Activated CD8-positive, alpha-beta memory T cell treated with anti-CD3 and anti-CD28 coated beads for 36 hours (primary cell): ENCODE measurements at regions not wholly inside any gene's neighbourhood (a gene's known extent, or its start where the extent isn't known, plus 50 kb on each side); places are given as distances from the start of the nearest gene placed in this dataset.
"Not testable (repeated sequence)": the region's sequence is repeated elsewhere in the genome, so short reads cannot be mapped to it uniquely, and the experiment has no call there.

Experiments used
- CTCF ChIA-PET: fragments of 350-600 bp; sonication (Branson Sonifier 250); formaldehyde crosslinking; loops from one replicate; lab custom pipeline; 2021; ENCODE audit warnings: antibody characterized with exemption; lab: Charles Lee
- POLR2A ChIA-PET: fragments of 350-600 bp; sonication (Branson Sonifier 250); formaldehyde crosslinking; loops from one replicate; lab custom pipeline; 2021; ENCODE audit warnings: antibody characterized with exemption; lab: Charles Lee

DNA sequence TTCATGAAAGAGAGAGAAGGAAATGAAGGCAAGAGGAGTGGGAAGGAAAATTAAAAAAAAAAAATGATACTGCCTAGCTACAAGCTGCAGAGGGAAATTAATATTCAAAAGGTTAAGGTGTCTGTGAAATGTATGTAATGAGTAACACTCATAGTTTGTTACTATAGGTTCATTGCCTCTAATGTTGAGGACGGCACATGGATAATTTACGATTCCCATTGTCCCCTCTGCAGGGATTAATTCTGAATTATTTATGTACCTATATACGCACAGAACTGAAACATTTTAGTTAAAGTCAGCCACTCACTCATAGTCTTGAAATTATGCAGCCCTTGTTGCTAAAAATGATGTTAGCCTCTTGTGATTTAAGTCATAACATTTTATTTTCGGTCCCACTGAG lies 869.1 kb downstream of the NR2F1-AS1 start:
- ChIA-PET POLR2A (no interaction called here), CTCF (no interaction called here)

DNA sequence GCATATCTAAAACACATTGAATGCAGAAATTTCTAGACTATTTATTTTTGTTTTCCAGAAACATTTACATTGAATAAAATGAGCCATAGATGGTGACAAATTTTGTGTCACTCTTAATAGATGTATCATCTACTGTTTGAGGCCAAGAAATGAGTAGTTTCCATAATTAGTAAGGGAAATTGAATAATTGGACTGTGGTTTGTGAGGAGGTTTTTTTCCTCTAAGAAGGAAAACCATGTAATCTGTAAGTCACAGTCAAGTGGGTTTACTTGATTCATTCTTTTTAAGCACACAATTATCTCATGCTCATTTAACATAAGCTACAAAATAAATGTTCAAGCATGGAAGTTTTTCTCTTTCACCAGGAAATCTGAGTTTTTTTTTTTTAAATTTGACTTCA lies 876.4 kb downstream of the NR2F1-AS1 start:
- POLR2A ChIA-PET, result no interaction called here
- CTCF ChIA-PET, result no interaction called here

DNA sequence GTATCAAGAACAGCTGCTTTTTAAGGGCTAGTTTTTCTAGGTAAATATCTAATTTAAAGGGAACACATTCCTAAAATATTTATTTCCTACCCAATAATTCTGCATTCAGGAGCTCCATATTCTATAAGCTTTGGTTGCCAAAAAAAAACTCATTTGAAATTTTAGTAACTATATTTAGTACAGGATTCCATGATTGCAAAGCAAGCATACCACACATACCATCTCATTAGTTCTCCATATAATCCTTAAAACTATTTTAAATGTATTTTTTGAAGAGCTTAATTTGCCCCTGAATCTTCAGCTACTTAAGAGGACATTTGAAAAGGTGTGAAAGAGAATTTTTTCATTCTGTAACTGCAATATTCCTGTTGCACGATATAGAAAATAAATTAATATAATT lies 877.0 kb downstream of the NR2F1-AS1 start:
- ChIA-PET CTCF (interaction anchor here (1.2 kb wide), 1 partner anchor 16 kb away, joined by 3 read pairs; no protein-coding TSS in a partner anchor), POLR2A (no interaction called here)

DNA sequence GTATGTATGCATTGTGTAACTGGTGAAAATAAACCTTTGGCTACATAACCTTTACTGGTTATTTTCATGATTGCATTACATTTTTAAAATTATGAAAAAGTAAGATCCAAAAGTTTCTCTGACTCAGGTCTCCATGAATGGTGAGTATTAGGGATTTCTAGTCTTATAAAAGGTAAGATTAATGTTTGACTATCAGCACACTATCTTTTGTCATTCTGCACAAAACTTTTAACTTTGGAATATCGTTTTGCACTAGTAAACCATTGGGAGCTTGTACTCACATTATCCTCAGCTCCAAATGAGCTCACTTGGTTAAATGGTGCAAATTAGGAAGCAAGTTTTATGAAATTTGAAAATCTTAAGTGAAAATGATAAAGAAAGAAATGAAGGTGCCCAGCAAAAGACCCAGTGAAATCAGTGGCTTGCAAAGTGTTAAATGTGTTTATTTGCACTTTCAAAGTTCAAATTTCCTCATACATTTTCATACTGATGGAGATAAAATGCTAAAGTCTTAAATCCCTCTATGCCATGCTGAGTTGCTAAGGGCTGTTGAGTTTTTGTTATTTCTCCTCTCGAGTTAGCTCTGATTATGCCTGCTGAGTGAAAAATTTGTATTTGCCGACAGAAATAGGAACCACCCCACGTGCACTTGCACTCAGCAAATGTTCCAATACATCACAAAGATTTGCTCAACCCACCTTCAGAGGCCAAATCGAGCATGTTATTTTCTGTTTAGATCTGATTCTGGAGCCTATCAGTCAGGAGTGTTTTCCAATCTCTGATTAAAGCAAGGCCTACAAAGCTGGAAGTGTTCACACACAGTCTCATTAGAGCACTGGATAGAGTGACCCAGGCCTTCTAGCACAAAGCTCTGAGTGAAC lies 885.7 kb downstream of the NR2F1-AS1 start:
- ChIA-PET POLR2A (no interaction called here), CTCF (no interaction called here)

DNA sequence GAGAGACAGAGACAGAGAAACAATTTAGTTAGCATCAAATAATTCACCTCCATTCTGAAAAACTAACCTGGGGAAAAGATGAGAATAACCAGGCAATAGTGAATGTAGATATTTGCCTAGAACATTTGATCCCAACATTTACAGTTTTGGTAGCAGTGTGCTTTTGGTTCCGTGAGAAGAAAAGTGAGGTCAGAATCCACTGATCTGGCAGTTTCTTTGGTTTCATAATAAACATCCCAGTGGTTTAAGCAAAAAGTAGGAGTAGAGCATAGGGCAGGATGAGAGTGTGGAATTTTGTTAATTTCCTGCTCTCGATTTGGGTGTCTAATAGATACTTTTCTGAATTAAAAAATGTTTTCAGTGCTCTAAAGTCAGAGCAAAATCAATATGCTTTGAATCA lies 887.0 kb downstream of the NR2F1-AS1 start:
- POLR2A ChIA-PET, result no interaction called here
- CTCF ChIA-PET, result no interaction called here

- CTCF ChIA-PET, POLR2A ChIA-PET: not testable (repeated sequence)
These were observed 889.1 kb downstream of the NR2F1-AS1 start for GRCh38 chr5:92691955-92692354.

DNA sequence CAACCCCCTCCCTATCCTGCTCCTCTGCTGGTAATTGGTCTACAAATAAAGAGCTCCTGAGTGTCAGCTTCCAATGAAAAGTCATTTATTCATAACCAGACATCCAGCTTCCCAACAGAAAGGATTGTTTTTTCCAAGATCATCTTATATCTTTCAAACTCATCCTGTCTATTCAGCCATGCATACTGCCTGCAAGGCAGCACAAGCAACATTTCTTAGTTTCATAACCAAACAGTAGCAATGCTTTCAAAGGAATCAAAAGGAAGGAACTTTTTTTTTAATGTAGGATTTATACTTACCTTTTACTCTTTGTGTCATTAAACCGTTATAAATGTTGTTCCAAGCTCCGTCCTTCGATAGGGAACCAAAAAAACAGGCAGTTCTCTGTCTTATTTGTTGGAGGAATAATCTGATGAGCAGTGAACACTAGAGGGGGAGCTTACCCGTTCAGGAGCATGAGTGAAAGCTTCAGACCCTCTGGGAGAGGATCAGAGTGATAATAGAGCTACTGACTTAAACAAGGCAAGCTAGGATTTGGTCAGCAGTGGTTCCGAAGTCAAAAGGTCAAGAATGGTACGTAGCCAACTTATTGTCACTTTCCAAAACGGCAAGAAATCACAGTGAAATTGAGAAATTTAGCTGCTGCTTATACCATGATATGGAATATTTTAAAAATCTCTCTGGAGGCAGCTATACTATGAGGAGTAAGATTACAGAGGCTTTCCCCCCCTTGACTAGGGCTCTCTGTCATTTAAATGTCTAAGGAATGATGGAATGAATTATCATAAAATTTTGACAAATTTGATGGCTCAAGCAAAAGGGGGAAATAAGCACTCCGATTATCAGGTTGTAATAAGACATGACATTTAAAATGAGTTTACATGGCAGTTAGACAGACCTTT lies 892.9 kb downstream of the NR2F1-AS1 start:
- ChIA-PET CTCF (interaction anchor here (0.6 kb wide), 1 partner anchor 16 kb away, joined by 3 read pairs; no protein-coding TSS in a partner anchor), POLR2A (no interaction called here)

GRCh38 chr5:92678640-92679039 lies 902.4 kb downstream of the NR2F1-AS1 start:
- ChIA-PET POLR2A (no interaction called here), CTCF (no interaction called here)

GRCh38 chr5:92676215-92677165 lies 904.5 kb downstream of the NR2F1-AS1 start:
- ChIA-PET CTCF (no interaction called here), POLR2A (no interaction called here)

DNA sequence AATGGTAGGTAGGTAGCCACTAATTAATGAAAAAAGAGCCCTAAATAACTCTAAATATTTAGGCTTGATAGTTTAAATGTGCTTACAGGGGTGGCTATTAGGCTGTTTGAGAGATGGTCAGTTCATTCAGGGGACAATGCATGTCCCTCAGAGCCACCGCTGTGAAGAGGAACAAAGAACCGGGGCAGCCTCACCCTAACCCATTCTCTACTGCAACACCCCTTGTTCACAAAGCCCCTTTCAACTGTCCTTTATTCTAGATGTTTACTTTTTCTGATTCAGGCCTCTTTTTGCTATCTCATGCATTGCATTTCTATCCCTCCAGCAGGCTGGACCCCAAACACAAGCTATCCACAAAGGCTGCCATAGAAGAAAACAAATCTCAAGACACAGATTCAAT lies 906.7 kb downstream of the NR2F1-AS1 start:
- ChIA-PET POLR2A (no interaction called here), CTCF (no interaction called here)

GRCh38 chr5:92665506-92665905 lies 915.5 kb downstream of the NR2F1-AS1 start:
- POLR2A ChIA-PET, result no interaction called here

DNA sequence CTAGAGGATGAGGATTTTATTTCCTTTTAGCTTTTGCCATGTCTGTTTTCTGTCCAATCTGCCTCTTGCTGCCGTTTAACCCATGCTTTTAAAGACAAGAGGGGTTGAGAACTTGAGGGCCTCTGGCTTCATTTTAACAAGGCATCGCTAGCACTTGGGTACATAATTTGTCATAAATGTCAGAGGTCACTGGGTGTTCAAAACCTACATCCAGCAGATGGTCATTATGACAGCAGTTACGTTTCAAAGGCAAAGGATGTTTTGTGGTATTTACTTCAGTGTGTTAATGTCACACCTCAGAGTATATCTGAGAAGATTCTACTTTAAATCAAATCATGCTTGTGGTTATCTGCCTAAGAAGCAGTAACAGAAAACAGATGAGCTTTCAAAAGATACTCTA lies 918.3 kb downstream of the NR2F1-AS1 start:
- ChIA-PET CTCF (no interaction called here), POLR2A (interaction anchor here (0.7 kb wide), 1 partner anchor 162 kb away, joined by 3 read pairs; no protein-coding TSS in a partner anchor)

More at GRCh38 chr5:92665506-92665905, 915.5 kb downstream of the NR2F1-AS1 start:
- CTCF ChIA-PET, result no interaction called here

DNA sequence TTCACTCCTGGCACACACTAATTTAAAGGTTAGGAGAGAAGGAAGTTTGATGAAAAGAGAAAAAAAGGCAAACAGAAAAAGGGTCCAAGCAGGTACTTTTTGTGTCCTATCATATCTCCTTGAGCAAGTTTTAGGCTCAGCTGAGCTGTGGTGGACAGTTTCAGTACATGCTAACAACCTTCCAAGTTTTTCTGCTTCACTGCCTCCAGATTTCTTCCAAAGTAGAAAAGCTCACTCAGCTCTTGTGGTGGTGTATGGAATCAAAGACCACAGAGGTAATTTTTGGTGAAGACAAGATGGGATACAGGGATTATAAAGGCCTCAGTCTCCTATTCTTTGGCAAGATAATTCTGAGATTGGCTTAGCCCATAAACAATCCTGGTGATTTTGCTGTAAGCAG lies 921.8 kb downstream of the NR2F1-AS1 start:
- POLR2A ChIA-PET, result no interaction called here

GRCh38 chr5:92654601-92655000 lies 926.4 kb downstream of the NR2F1-AS1 start:
- POLR2A ChIA-PET, CTCF ChIA-PET: not testable (repeated sequence)

More for the DNA sequence above, 921.8 kb downstream of the NR2F1-AS1 start:
- CTCF ChIA-PET, result no interaction called here

DNA sequence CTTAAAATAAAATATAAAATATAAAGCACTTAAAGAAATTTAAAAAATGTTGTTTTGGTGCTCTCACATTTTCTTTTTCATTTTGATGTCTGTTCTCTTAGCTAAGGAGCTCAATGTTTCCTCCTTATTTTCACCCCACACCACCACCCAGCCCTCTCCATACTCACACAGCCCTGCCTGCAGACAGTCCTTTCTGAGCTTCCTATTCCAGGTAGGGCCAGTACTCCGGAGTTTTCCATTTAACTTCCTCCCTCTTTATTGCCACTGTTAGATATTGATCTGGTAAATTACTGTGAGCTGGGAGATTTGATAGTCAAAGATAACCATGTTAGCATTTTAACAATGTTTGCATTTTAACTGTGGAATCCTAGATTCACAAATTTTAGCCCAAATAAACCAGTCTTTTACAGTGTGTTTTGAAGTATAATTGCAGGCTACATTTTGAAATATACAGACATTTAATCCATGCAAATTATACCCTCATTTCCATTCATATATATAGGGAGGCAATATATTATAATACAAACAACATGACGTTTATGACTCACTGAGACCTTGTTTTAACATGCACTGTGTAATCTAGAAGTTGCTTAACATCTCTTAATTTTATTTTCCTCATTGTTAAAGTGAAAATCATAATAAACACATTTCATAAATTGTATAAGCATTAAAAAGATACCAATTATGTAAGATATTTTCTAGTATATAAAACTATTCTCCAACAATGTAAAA lies 927.1 kb downstream of the NR2F1-AS1 start:
- CTCF ChIA-PET, result no interaction called here
- POLR2A ChIA-PET, result no interaction called here

DNA sequence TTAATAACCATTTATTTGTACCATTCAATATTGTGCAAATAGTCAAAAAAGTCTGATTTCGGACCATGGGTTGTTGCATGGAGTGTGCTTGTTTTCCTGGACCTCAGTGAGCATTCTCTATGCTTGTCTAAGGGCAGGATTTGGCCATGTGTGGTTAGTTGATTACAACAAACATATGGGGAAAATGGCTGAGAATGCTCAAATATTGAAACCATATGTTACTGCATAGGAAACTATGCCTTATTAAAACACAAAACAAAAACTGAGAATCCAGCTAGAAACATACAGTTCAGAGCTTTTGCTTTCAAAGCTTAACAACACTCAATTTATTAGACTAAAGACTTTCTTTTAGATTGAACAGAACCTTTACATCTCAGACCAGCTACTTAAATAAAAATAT lies 928.3 kb downstream of the NR2F1-AS1 start:
- ChIA-PET CTCF (no interaction called here), POLR2A (no interaction called here)

GRCh38 chr5:92644266-92644886 lies 936.6 kb downstream of the NR2F1-AS1 start:
- CTCF ChIA-PET, result no interaction called here
- POLR2A ChIA-PET, result no interaction called here
